HEK293 (cell line): ENCODE measurements at regions not wholly inside any gene's neighbourhood (a gene's known extent, or its start where the extent isn't known, plus 50 kb on each side); places are given as distances from the start of the nearest gene placed in this dataset.

Source experiments
- BCL11A ChIP-seq: fragments of 450-650 bp; formaldehyde crosslinking; IDR thresholded peaks from 2 replicates; pipeline ENCODE4 v1.5.1; 2016; ENCODE audit warnings: low read depth, missing biosample characterization, missing genetic modification characterization
- GLIS2 ChIP-seq: fragments of 450-650 bp; formaldehyde crosslinking; IDR thresholded peaks from 2 replicates; pipeline ENCODE4 v1.5.1; 2016; ENCODE audit warnings: missing biosample characterization, missing genetic modification characterization
- HOXC10 ChIP-seq: sonication (generic); formaldehyde crosslinking; IDR thresholded peaks from 2 replicates; pipeline ENCODE4 v1.8.1; 2023; ENCODE audit warnings: mild to moderate bottlenecking, missing genetic modification reagents
- OSR2 ChIP-seq: fragments of 450-650 bp; formaldehyde crosslinking; IDR thresholded peaks from 2 replicates; pipeline ENCODE4 v1.5.1; 2016; ENCODE audit warnings: missing biosample characterization, missing genetic modification characterization
- SETDB1 ChIP-seq: IDR thresholded peaks from one replicate; pipeline ENCODE4 v1.6.1; 2017; ENCODE audit warnings: mild to moderate bottlenecking, low read length, moderate library complexity, mixed read lengths; ENCODE audit not compliant: insufficient read length
- ZNF133 ChIP-seq: fragments of 450-650 bp; formaldehyde crosslinking; IDR thresholded peaks from 2 replicates; pipeline ENCODE4 v1.5.1; 2016; ENCODE audit warnings: missing biosample characterization, missing genetic modification characterization
- ZNF175 ChIP-seq: fragments of 450-650 bp; formaldehyde crosslinking; IDR thresholded peaks from 2 replicates; pipeline ENCODE4 v1.5.1; 2016; ENCODE audit warnings: missing biosample characterization, missing genetic modification characterization
- ZNF2 ChIP-seq: fragments of 450-650 bp; formaldehyde crosslinking; IDR thresholded peaks from 2 replicates; pipeline ENCODE4 v1.5.1; 2016; ENCODE audit warnings: missing biosample characterization, missing genetic modification characterization
- ZNF324 ChIP-seq: fragments of 450-650 bp; formaldehyde crosslinking; IDR thresholded peaks from 2 replicates; pipeline ENCODE4 v1.5.1; 2016; ENCODE audit warnings: missing biosample characterization, missing genetic modification characterization
- TF ChIP-seq, protein P1 (sequence below): fragments of 450-650 bp; formaldehyde crosslinking; IDR thresholded peaks from 2 replicates; pipeline ENCODE4 v1.5.1; 2016; ENCODE audit warnings: missing biosample characterization, missing genetic modification characterization
- TF ChIP-seq, protein P2 (sequence below): fragments of 450-650 bp; formaldehyde crosslinking; IDR thresholded peaks from 2 replicates; pipeline ENCODE4 v1.5.1; 2016; ENCODE audit warnings: missing biosample characterization, missing genetic modification characterization
- TF ChIP-seq, protein P3 (sequence below): fragments of 450-650 bp; formaldehyde crosslinking; IDR thresholded peaks from 2 replicates; pipeline ENCODE4 v1.5.1; 2017; ENCODE audit warnings: missing biosample characterization, missing genetic modification characterization
- TF ChIP-seq, protein P4 (sequence below): fragments of 450-650 bp; formaldehyde crosslinking; IDR thresholded peaks from 2 replicates; pipeline ENCODE4 v1.5.1; 2017; ENCODE audit warnings: missing biosample characterization, mild to moderate bottlenecking, missing genetic modification characterization, moderate library complexity
- TF ChIP-seq, protein P5 (sequence below): fragments of 450-650 bp; formaldehyde crosslinking; IDR thresholded peaks from 2 replicates; pipeline ENCODE4 v1.5.1; 2016; ENCODE audit warnings: missing biosample characterization, missing genetic modification characterization

DNA sequence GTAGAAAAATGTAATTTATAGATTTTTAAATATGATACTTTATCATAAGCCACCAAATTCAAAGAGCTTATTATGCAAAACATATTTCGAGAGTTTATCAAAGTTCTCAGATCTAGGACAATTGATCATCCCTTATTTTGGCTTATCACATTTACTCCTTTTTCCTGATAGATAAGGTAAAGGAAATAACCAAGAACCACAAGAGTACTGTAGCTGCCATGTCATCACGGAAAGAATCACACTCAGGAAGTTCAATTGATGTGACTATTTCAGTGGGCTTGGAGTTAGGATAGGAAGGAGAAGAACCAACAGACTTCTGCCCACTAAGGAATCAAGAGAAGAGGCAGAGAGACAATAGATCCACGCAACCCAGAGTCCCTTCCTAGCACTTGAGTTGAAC, 142.7 kb upstream of the TMCO5A start:
- TF ChIP-seq GLIS2 (tag by site-specific recombination) (no peak), ZNF133 (tag by site-specific recombination) (no peak), BCL11A (no peak), HOXC10 (CRISPR knock-in tag) (no peak), ZNF175 (tag by site-specific recombination) (no peak), ZNF2 (tag by site-specific recombination) (no peak), OSR2 (tag by site-specific recombination) (no peak), ZNF324 (no peak), SETDB1 (no peak)
- TF ChIP-seq, protein P1, sequence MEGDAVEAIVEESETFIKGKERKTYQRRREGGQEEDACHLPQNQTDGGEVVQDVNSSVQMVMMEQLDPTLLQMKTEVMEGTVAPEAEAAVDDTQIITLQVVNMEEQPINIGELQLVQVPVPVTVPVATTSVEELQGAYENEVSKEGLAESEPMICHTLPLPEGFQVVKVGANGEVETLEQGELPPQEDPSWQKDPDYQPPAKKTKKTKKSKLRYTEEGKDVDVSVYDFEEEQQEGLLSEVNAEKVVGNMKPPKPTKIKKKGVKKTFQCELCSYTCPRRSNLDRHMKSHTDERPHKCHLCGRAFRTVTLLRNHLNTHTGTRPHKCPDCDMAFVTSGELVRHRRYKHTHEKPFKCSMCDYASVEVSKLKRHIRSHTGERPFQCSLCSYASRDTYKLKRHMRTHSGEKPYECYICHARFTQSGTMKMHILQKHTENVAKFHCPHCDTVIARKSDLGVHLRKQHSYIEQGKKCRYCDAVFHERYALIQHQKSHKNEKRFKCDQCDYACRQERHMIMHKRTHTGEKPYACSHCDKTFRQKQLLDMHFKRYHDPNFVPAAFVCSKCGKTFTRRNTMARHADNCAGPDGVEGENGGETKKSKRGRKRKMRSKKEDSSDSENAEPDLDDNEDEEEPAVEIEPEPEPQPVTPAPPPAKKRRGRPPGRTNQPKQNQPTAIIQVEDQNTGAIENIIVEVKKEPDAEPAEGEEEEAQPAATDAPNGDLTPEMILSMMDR (tag by site-specific recombination) = no peak
- TF ChIP-seq, protein P2, sequence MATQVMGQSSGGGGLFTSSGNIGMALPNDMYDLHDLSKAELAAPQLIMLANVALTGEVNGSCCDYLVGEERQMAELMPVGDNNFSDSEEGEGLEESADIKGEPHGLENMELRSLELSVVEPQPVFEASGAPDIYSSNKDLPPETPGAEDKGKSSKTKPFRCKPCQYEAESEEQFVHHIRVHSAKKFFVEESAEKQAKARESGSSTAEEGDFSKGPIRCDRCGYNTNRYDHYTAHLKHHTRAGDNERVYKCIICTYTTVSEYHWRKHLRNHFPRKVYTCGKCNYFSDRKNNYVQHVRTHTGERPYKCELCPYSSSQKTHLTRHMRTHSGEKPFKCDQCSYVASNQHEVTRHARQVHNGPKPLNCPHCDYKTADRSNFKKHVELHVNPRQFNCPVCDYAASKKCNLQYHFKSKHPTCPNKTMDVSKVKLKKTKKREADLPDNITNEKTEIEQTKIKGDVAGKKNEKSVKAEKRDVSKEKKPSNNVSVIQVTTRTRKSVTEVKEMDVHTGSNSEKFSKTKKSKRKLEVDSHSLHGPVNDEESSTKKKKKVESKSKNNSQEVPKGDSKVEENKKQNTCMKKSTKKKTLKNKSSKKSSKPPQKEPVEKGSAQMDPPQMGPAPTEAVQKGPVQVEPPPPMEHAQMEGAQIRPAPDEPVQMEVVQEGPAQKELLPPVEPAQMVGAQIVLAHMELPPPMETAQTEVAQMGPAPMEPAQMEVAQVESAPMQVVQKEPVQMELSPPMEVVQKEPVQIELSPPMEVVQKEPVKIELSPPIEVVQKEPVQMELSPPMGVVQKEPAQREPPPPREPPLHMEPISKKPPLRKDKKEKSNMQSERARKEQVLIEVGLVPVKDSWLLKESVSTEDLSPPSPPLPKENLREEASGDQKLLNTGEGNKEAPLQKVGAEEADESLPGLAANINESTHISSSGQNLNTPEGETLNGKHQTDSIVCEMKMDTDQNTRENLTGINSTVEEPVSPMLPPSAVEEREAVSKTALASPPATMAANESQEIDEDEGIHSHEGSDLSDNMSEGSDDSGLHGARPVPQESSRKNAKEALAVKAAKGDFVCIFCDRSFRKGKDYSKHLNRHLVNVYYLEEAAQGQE = no peak
- TF ChIP-seq, protein P3, sequence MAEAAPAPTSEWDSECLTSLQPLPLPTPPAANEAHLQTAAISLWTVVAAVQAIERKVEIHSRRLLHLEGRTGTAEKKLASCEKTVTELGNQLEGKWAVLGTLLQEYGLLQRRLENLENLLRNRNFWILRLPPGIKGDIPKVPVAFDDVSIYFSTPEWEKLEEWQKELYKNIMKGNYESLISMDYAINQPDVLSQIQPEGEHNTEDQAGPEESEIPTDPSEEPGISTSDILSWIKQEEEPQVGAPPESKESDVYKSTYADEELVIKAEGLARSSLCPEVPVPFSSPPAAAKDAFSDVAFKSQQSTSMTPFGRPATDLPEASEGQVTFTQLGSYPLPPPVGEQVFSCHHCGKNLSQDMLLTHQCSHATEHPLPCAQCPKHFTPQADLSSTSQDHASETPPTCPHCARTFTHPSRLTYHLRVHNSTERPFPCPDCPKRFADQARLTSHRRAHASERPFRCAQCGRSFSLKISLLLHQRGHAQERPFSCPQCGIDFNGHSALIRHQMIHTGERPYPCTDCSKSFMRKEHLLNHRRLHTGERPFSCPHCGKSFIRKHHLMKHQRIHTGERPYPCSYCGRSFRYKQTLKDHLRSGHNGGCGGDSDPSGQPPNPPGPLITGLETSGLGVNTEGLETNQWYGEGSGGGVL = no peak
- TF ChIP-seq, protein P4, sequence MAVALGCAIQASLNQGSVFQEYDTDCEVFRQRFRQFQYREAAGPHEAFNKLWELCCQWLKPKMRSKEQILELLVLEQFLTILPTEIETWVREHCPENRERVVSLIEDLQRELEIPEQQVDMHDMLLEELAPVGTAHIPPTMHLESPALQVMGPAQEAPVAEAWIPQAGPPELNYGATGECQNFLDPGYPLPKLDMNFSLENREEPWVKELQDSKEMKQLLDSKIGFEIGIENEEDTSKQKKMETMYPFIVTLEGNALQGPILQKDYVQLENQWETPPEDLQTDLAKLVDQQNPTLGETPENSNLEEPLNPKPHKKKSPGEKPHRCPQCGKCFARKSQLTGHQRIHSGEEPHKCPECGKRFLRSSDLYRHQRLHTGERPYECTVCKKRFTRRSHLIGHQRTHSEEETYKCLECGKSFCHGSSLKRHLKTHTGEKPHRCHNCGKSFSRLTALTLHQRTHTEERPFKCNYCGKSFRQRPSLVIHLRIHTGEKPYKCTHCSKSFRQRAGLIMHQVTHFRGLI = no peak
- TF ChIP-seq, protein P5, sequence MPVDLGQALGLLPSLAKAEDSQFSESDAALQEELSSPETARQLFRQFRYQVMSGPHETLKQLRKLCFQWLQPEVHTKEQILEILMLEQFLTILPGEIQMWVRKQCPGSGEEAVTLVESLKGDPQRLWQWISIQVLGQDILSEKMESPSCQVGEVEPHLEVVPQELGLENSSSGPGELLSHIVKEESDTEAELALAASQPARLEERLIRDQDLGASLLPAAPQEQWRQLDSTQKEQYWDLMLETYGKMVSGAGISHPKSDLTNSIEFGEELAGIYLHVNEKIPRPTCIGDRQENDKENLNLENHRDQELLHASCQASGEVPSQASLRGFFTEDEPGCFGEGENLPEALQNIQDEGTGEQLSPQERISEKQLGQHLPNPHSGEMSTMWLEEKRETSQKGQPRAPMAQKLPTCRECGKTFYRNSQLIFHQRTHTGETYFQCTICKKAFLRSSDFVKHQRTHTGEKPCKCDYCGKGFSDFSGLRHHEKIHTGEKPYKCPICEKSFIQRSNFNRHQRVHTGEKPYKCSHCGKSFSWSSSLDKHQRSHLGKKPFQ = no peak
